Muscle of back (tissue), 3 donors: ENCODE measurements at regions not wholly inside any gene's neighbourhood (a gene's known extent, or its start where the extent isn't known, plus 50 kb on each side); places are given as distances from the start of the nearest gene placed in this dataset.
A peak's percentile ranks its signal among the peaks of the same experiment; 100 is the strongest.

Experiments used
- DNase-seq, 3 donors: peaks; one replicate each; pipeline versions ENCODE4 v3.0.0 to v3.0.0-alpha.2; 2013

DNA sequence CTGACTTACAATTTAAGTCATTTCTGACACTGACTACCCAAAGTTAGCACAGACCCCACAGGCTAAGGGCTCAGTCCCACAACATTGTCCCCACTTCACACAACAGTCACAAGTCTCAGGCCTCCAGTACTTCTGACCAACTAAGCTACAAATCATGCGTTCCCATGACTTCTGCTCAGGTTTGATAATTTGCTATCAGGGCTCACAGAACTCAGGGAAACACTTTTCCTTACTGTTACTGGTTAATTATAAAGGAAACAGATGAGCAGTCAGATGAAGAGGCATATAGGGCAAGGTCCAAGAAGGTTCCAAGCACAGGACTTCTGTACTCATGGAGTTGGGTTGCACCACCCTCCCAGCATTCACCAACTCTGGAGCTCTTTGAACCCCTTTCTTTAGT lies 151.2 kb upstream of the TNR start:
- no peak for DNase-seq

DNA sequence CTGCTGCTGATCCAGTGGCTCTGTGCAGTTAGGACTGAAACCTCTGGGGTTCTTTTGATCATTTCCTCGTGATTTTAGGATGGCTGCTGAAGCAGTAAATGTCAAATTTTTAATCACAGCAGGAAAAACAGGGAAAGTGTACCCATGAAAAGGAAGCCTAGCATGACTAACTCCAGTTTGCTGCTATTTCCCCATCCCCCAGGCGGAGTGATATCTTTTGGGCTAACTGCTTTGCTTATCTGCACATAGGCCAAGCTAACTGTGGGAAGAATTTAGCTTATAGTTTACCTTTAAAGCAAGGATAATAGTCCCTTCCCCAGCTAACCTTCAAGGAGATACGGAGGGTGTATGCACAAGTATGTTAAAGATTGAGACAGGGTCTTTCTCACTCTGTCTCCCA lies 149.8 kb upstream of the TNR start:
- DNase-seq = no peak

DNA sequence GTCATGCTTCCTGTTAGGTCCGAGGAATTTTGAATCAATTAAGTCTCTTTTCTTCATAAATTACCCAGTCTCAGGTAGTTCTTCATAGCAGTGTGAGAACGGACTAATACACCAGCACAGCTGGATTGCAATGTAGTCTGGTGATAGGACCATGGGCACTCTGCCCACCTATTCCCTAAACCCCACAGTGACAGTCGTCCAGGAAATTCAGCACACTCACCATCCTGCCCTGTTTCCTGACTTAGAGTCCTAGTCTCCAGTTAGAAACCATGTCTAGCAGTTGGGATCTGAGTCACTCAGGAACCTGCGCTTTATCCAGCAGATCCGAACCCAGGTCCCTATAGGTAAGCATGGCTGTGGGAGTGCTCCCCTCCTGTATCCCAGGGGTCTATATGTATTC lies 149.3 kb upstream of the TNR start:
- no peak for DNase-seq

DNA sequence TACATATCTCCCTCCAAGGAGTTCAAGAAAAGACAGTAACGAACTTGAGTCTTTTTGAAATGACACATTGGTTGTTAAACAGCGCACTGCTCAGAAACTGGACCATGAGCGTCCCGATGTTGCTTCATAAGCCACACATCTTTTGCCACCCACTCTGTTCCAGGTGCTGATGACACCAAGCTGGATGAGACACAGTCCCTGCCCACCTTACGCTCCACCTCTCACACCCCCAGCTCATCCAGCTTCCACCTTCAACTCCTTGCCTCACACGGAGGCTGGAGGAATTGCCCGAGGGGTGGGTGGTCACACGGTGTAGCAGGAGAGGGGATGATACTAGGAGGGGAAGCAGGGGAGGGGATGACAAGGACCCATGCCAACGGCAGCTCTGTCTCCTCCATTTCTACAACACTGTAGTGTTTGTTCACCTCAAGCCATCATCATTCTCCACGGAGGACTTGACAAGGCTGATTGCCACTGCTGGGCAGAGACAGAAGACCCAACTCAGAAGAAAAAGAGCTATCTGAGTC lies 148.5 kb upstream of the TNR start:
- no peak for DNase-seq

DNA sequence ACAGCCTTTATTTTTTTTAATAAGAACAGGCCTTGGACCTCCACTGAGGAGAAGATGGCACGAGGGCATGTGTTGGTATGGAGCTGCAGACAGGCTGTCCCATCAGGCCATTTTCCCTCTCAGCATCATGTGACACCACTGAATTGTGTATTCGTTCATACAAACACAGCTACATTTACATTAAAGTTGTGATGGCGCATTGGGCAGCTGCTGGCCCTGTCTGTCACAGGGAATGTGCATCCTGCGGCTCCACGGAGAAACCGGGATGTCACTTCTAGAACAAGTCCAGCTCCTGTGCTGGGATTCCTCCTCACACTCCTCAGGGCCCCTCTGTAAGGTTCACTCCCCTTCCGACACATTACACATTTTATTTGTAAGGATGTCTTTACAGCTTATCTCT lies 147.6 kb upstream of the TNR start:
- DNase-seq = no peak

DNA sequence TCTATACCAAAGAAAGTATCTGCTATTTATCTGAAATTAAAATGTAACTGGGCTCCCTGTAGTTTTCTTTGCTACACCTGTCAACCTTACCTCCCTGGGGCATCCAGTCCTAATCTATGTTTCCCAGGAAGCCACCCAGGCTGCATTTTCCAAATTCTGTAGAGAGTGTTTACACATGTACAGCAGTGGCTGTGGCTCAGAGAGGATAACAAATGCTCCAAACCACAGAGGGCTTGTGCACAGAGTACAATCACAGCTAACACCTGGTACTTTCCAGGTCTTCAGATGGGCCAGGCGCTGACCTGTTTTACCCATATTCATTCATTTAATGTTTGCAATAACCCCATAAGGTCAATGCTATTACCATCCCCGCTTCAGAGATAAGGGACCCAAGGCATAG lies 146.5 kb upstream of the TNR start:
- no peak for DNase-seq

DNA sequence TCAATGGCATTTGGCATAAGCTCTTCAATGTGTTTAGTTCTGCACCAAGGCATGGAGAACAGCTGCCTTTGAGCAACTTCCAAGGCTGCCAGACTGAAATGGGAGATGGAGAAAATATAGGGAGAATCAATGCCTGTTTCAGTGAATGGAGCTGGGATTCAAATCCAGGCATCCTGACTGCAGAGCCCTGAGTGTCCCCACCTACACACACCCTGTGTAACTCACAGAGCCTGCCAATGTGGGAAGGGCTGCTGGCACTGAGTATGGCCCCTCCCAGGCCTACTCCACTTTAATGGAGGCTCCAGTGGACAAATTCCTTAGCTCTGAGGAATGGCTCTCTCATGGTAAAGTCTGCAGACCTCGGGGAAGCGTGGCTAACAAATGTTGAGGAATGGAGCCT lies 145.6 kb upstream of the TNR start:
- peak in 1 of 3 donors; percentile 41 for DNase-seq

DNA sequence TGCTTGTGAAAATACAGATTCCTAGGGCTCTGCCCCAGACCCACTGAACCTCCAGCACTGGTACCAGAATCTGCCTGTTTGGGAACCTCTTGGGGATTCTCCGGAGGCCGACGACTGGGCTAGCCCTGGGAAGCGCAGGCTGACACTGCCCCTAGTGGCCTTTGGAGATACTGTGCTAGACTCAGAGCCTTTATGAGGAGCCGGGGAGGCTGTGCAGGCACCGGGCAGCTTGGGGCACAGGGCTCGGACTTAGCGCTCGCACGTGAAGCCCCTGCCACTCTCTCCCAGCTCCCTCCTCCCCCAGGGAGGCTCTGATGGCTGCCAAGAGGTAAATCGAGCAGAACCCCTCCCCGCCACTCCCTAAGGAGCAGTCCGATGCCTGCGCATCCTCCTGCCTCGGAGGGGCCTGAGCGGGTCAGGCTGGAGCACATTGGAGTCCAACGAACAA lies 144.6 kb upstream of the TNR start:
- peak; percentile 37 to 74 (median 55) for DNase-seq

DNA sequence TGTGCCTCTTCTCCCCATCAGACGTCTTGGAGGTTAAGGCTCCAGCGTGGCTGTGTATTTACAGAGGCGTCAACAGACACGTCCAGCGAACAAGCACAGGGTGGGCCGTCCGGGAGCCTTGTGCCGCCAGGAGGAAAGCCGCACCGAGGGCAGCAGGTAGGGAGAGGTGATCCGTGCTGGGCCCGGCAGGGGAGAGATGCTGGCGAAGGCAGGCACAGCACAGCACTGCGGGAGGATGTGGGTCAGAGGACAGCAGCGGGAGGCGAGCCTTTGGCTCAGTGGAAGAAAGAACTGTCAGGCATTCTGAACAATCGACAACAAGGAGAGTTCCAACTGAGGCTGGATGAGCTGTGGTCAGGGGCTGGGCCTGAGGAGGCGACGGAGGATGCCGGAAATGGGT lies 144.1 kb upstream of the TNR start:
- DNase-seq = no peak

DNA sequence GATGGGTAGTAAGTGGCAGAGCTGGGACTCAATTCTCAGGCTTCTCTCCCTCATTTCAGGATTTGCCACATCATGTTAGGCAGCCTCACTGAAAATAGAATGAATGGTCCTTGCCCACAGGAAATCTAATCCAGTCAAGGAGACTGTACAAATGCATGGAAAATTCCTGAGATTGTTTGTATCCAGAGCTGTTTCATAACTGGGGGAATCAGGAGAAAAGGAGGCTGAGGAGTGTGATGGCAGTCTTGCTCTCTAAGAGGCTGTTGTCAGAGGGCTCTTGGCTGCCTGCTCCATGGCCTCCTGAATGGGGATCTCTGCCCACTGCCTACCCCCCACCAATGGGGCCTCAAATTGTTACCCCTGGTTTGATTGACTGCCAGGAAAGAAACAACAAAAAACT lies 141.9 kb upstream of the TNR start:
- peak in 1 of 3 donors; percentile 14 for DNase-seq

DNA sequence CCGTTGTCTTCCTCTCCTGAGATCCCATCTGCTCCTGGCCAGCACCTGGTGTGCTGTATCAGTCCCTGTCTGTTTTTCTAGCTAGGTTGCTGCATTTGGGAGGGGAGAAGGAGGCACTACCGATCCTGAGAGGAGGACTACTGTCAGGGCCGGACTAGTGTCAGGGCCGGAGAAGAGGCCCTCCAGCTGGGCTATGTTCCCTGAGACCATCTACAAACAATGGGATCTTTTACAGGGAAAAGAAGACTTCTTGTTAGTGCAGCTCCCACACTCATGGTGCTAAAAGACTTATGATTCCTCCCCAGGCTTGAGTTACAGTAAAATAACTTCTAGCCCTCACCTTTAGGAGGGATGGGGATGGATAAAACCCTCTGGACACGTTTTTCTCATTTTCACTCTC lies 141.0 kb upstream of the TNR start:
- DNase-seq = no peak

DNA sequence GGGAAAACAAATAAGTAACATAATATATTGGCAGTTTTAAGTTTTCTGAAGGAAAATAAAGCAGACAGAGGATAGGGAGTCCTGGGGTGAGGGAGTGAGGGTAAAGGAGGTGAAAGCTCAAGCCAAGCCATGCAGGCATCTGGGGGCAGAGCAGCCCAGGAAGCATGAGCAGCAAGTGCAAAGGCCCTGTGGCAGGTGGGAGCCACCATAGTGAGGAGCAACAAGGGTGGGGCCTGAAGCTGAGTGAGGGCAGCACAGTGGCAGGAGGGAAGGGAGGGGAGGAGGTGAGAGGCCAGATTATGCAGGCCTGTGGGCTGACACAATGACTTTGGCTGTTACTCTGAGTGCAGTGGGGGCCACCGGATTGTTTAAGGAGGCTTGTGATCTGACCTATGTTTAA lies 138.8 kb upstream of the TNR start:
- DNase-seq = no peak

DNA sequence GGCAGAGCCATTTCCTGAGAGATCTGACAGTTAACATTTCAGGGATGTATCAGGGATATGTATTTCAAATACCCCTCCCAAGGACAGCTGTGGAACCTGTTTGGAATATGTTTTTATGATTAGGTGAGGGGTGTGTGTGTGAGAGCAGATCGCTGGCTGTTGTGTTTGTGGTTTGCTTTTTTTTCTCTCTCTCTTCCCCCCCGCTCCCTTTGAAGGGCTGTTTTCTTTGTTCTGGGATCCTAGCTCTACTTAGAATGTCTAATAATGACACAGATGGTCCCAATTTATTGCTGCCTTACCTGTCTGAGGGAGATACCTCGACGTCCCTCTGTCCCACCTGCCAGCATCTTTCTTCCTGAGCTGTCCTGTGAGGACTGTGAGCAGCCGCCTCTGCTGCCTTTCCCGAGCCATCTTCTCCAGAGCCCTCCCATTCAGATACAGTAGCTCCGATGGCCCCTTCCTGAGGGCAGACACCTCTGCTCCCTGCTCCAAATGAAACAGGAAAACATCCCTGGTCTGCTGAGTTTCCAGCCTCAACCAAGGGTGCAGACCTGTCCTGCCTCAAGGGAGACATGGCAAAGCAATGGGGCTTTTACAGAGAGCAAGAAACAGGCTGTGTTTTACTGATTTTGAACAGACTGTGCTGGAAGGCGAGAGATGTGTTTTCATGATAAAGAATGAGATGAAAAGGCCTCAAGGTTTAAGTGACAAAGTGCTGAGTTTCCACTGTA lies 138.0 kb upstream of the TNR start:
- no peak for DNase-seq

DNA sequence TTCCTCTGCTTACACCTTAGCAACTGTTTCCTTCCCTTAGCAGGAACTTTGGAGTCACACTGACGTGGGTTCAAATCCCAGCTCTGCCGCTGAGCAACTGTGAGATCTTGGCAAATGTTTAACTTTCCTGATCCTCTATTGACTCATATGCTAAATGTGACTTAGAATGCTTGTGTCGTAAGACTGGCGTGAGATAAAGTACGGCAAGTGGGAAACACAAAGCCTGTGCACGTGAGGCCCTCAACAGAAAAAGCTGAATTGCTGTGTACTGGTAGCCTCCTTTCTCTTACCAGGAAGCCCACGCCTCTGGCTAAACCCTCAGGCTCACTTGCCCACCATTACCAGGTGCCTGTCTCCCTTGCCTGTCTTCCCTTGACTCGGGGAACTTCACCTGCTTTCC lies 135.4 kb upstream of the TNR start:
- DNase-seq = no peak

DNA sequence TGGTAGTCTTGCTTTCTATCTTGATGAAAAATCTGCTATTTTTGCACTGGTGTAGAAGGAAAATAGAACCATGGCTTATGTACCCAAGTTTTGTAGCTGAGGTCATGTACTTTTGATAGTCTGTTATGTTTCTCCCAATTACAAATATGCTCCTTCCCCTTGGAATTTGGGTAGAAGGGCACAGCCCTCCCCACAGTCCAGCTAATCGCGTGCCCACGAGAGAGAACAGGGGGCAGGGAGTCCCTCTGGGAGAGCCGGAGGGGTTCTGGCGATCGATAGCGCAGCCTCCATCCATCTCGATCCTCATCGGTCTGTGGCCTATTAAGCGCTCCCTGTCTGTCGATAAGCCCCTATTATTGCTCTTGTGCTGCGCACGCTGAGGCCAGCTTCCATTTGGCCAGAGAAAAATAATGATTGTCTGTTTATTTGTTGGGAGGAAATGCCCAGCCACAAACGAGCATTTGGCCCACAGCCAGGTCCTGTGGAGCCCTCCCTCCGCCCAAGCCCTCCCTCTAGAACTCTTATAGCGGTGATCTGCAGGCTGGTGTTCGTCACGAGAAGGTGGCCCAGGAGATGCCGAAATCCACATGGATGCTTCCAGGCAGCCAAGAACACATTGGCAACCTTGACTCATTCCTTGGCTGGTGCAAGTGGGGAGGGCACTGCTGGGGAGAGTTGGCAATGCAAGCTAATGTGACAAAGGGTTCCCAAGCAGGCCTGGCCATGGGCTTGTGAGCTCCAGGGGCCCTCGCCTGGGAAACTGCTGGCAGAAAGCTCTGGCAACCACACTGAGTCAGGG lies 134.7 kb upstream of the TNR start:
- no peak for DNase-seq

DNA sequence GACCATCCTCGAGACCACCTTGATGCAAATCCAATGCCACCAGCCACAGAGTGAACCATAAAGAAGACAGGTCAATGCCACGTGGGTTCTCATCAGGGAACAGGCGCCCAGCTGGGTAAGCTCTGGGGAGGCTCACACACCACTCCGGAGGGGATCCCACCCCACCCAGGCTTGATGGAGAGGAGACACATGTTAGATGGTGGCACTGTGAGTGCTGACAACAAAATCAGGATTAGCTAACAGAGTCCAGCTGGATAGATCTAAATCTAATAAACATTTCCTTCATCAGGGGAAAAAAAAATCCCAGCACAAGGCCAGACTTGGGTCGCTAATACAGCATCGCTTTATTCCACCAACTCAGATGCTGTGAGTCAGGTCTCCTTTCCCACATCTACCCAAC lies 132.2 kb upstream of the TNR start:
- DNase-seq = no peak

DNA sequence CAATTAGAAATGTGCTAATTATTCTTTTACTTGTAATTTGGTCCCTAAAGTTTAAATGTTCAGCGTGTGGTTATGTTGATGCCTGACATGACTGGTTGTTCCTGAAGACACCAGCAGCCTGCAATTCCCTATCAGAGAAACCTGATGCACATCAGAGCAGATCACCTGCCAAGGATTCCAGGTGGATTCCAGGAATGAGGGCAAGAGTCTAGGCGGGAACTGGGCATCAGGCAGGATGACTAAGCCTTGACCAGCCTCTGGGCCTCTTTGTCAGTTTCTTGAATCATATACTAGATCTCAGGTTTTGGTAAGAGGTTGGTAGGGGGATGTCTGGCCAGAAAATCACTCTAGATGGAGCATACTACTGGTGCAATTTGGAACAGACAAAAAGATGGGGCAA lies 130.7 kb upstream of the TNR start:
- no peak for DNase-seq

DNA sequence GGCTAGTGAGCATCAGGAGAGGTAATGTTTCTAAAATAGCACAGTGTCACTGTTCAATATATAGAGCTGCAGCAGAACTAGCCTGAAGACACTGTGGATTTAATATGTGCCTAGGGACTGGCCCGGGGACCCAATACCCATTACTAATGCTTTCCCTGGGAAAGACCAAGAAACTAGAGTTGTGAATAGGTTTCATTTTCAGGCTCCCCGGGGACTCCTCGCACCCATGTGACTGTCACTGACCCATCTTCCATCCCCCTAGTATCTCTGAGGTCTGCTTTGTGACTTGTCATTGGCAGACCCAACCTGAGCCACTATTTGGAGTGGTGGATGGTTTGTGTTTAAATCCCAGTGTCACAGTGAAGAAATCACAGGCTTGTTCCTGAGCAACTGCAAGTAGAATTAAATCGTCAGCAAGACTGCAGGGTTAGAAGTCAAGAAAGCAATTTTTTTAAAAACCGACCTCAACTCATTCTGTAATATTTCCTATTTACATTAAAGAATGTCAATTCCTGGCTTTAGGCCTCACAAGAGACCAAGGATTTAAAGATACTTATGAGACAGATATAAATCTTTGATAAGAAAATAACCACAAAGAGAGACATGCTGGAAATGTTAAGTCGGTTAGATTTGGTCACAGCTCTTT lies 130.0 kb upstream of the TNR start:
- no peak for DNase-seq

DNA sequence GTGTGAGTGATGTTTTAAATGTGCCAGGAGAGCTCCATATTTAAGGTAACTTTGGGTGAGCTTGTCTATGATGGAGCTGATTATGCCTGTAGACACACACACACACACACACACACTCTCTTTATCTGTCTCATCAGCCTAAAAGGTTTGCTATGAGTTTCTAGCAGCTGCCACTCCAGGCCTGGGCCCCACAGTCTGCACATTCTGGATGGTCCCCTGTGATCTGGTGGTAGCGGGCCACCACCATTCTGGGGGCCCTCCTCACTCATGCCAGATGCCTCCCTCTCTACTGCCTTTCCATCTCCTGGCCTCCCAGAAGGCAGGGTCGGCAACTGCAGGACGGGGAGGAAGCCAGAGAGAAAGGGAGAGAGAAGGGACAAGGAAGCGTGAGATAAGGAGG lies 129.2 kb upstream of the TNR start:
- no peak for DNase-seq

DNA sequence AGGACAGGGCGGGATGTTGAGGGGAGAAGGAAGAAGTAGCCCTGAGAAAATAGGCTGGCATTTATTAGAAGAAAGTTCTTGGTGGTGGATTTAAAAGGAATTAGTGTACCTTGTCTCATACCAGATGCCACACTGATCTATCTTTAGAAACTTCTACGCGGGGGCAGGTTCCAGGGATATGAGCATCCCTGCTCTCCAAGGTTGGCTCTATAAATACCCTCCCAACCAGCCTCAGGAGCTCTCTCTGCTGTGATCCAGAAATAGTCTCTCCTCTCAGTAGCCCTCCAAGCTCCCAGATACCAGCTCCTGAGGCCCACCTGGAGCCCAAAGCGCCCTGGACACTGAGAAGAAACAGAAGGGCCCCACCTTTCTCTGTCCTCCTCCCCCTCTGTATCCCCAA lies 128.3 kb upstream of the TNR start:
- DNase-seq = no peak

DNA sequence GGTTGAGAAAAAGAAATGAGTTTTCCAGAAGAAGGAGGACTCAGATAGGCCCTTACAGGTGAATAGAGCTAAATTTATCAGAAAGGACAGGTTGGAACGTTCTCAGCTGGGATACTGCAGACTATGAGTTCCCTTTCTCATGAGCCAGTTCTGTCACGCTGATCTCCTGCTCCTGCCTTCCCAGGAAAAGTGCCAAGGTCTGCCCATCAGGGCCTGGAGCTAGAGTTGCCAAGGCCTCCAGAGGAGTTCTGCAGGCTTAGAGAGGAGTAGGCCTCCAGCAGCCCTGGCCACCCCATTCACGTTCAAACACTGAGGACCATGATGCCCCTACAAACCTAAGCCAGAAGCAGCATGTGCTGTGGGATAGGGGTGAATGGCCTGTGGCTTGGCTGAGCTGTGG lies 126.8 kb upstream of the TNR start:
- DNase-seq = no peak

DNA sequence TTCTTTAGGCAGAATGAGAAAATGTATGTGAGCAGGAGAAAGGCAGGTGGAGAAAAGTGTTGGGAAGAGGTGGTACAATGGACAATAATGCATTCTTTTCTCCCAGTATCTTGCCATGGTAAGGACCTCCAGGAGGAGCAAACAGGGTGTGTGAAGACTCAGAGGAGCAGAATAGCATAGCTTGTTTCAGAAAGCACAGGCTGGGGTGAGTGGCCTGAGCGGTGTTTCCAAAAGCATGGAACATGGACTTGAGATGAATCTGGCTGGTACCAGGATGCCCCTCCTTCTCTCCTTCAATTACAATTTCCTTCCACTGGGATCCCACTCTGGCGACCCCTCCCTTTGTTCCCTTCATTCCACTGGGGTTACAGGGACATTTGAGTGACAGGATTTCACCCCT lies 123.4 kb upstream of the TNR start:
- DNase-seq = no peak
